ENCODE measurements at regions not wholly inside any gene's neighbourhood (a gene's known extent, or its start where the extent isn't known, plus 50 kb on each side); places are given as distances from the start of the nearest gene placed in this dataset.

- intact Hi-C loops (cut with DNase I), result no loop called here
- no peak for TF ChIP-seq EP300 (IDR thresholded peaks at IDR 0.05)
- no peak for TF ChIP-seq CTCF (IDR thresholded peaks at IDR 0.05)
- TF ChIP-seq POLR2A (IDR thresholded peaks at IDR 0.05), result no peak
- no peak for TF ChIP-seq POLR2AphosphoS5 (IDR thresholded peaks at IDR 0.05)
- Histone ChIP-seq H3K9me3 (peaks cover 0 to 5% (median 3%) of the 10 kb centered on the region in 4 donors), H3K27ac (no peak overlapping the region), H3K27me3 (no peaks in the 10 kb centered on the region), H3K4me1 (no peaks in the 10 kb centered on the region), H3K36me3 (no peaks in the 10 kb centered on the region), H3K4me3 (no peak overlapping the region)
- 80 to 81% methylated on average over 8 of the region's 8 CpGs for WGBS, 2 donors
- DNase-seq, result no peak
These were observed 231.5 kb downstream of the LPIN1 start for GRCh38 chr2:11977766-11978524.

GRCh38 chr2:11980809-11981208 is 234.4 kb downstream of the LPIN1 start:
- H3K4me1 ChIP-seq, result no peaks in the 10 kb centered on the region
- H3K4me3 ChIP-seq, result no peak overlapping the region
- TF ChIP-seq POLR2AphosphoS5 (IDR thresholded peaks at IDR 0.05) (no peak), EP300 (IDR thresholded peaks at IDR 0.05) (no peak), CTCF (IDR thresholded peaks at IDR 0.05) (no peak), POLR2A (IDR thresholded peaks at IDR 0.05) (no peak)
- H3K27ac ChIP-seq, result no peak overlapping the region
- no peaks in the 10 kb centered on the region for H3K9me3 ChIP-seq
- intact Hi-C loops (cut with DNase I), result no loop called here
- no peaks in the 10 kb centered on the region for H3K27me3 ChIP-seq
- no peaks in the 10 kb centered on the region for H3K36me3 ChIP-seq
- no peak for DNase-seq
- WGBS, 2 donors, result 93 to 94% methylated on average over 9 of the region's 9 CpGs

GRCh38 chr2:11983401-11983800 is 237.0 kb downstream of the LPIN1 start:
- H3K27me3 ChIP-seq, result no peaks in the 10 kb centered on the region
- intact Hi-C loops (cut with DNase I), result no loop called here
- H3K27ac ChIP-seq, result no peak overlapping the region
- no peak overlapping the region for H3K4me3 ChIP-seq
- H3K4me1 ChIP-seq, result no peaks in the 10 kb centered on the region
- no peak for TF ChIP-seq CTCF (IDR thresholded peaks at IDR 0.05)
- TF ChIP-seq POLR2AphosphoS5 (IDR thresholded peaks at IDR 0.05), result no peak
- TF ChIP-seq POLR2A (IDR thresholded peaks at IDR 0.05), result no peak
- whole genome bisulfite sequencing, 2 donors, result 64 to 82% methylated on average over 4 of the region's 4 CpGs
- no peak for DNase-seq
- no peaks in the 10 kb centered on the region for H3K9me3 ChIP-seq
- no peaks in the 10 kb centered on the region for H3K36me3 ChIP-seq

- H3K4me1 ChIP-seq, result no peaks in the 10 kb centered on the region
- H3K4me3 ChIP-seq, result no peak overlapping the region
- WGBS, 2 donors, result 84 to 88% methylated on average over 9 of the region's 9 CpGs
- no peaks in the 10 kb centered on the region for H3K9me3 ChIP-seq
- no peaks in the 10 kb centered on the region for H3K36me3 ChIP-seq
- DNase-seq, result no peak
- intact Hi-C loops (cut with DNase I), result no loop called here
- no peak overlapping the region for H3K27ac ChIP-seq
- no peaks in the 10 kb centered on the region for H3K27me3 ChIP-seq
- TF ChIP-seq POLR2AphosphoS5 (IDR thresholded peaks at IDR 0.05) (no peak), POLR2A (IDR thresholded peaks at IDR 0.05) (no peak), EP300 (IDR thresholded peaks at IDR 0.05) (no peak), CTCF (IDR thresholded peaks at IDR 0.05) (no peak)
These were observed 237.4 kb downstream of the LPIN1 start for GRCh38 chr2:11983870-11984269.
